H1 (cell line): ENCODE measurements at regions not wholly inside any gene's neighbourhood (a gene's known extent, or its start where the extent isn't known, plus 50 kb on each side); places are given as distances from the start of the nearest gene placed in this dataset.

Experiments used
- BACH1 ChIP-seq: IDR thresholded peaks from 2 replicates; pipeline ENCODE4 v1.6.1; 2012; ENCODE audit warnings: low read length, improper control_type of control experiment
- BRCA1 ChIP-seq: IDR thresholded peaks from 2 replicates; pipeline ENCODE4 v1.6.1; 2012; ENCODE audit warnings: low read depth, low read length, improper control_type of control experiment
- CBX5 ChIP-seq: fragments of 300-800, 300-1000 bp; sonication (generic); IDR thresholded peaks from 2 replicates; pipeline ENCODE4 v1.7.1; 2016; ENCODE audit warnings: antibody characterized with exemption, low read length, low read depth
- CEBPB ChIP-seq: IDR thresholded peaks from 2 replicates; pipeline ENCODE4 v1.6.1; 2012; ENCODE audit warnings: low read depth, low read length
- CREB1 ChIP-seq: IDR thresholded peaks from 2 replicates; pipeline ENCODE4 v1.6.1; 2012; ENCODE audit warnings: inconsistent platforms
- CTCF ChIP-seq, 3 experiments: IDR thresholded peaks; 1 replicate in 2 of 3; 2 replicates in 1 of 3; pipeline versions ENCODE4 v1.5.1 to v1.6.1; 2011; ENCODE audit warnings: low read length in 3 of 3, mild to moderate bottlenecking in 3 of 3, inconsistent platforms in 2 of 3, low read depth in 1 of 3, moderate library complexity in 1 of 3; ENCODE audit not compliant: insufficient read depth in 1 of 3; ENCODE audit errors: control extremely low read depth in 1 of 3
- GABPA ChIP-seq: IDR thresholded peaks from 2 replicates; pipeline ENCODE4 v1.6.1; 2011; ENCODE audit warnings: mild to moderate bottlenecking, low read length, moderate library complexity, borderline replicate concordance; ENCODE audit not compliant: insufficient read depth
- HDAC2 ChIP-seq, 2 experiments: fragments of 300-600 bp in 1 of 2; sonication (generic) in 1 of 2; IDR thresholded peaks; 2 replicates each; pipeline ENCODE4 v1.6.1; 2011 to 2012; ENCODE audit warnings: low read depth in 2 of 2, low read length in 2 of 2, mild to moderate bottlenecking in 2 of 2, moderate library complexity in 2 of 2, borderline replicate concordance in 1 of 2, inconsistent platforms in 1 of 2
- POLR2A ChIP-seq, 2 experiments: IDR thresholded peaks; 1 replicate in 1 of 2; 2 replicates in 1 of 2; pipeline ENCODE4 v1.6.1; 2011; ENCODE audit warnings: low read depth in 2 of 2, low read length in 2 of 2, mild to moderate bottlenecking in 2 of 2; ENCODE audit errors: control extremely low read depth in 1 of 2
- POLR2AphosphoS5 ChIP-seq: IDR thresholded peaks from 2 replicates; pipeline ENCODE4 v1.6.1; 2011; ENCODE audit warnings: low read depth, low read length
- RAD21 ChIP-seq, 2 experiments: IDR thresholded peaks in 1 of 2; conservative IDR thresholded peaks in 1 of 2; 2 replicates each; pipeline ENCODE4 v1.6.1; 2011; ENCODE audit warnings: low read depth in 2 of 2, low read length in 2 of 2, improper control_type of control experiment in 1 of 2, inconsistent platforms in 1 of 2, mild to moderate bottlenecking in 1 of 2, moderate library complexity in 1 of 2
- YY1 ChIP-seq: IDR thresholded peaks from 2 replicates; pipeline ENCODE4 v1.6.1; 2011; ENCODE audit warnings: low read depth, mild to moderate bottlenecking, low read length
- TF ChIP-seq, protein P1 (sequence below): IDR thresholded peaks from 2 replicates; pipeline ENCODE4 v1.6.1; 2012; ENCODE audit warnings: inconsistent platforms

GRCh38 chr10:42351745-42352144 is 286.6 kb downstream of the ZNF33B start:
- TF ChIP-seq HDAC2 (IDR thresholded peaks at IDR 0.05; ENCODE audit: borderline replicate concordance in 1 of 2, low read depth in 2 of 2, low read length in 2 of 2) (no peak), CTCF (IDR thresholded peaks at IDR 0.05; ENCODE audit: control extremely low read depth in 1 of 3, insufficient read depth in 1 of 3, low read depth in 1 of 3, low read length in 3 of 3) (no peak), YY1 (no peak), CEBPB (no peak), CBX5 (no peak), POLR2AphosphoS5 (no peak), POLR2A (IDR thresholded peaks at IDR 0.05; ENCODE audit: control extremely low read depth in 1 of 2, low read depth in 2 of 2, low read length in 2 of 2) (no peak), CREB1 (no peak), RAD21 (IDR thresholded peaks at IDR 0.05 in 1 of 2, conservative IDR thresholded peaks at IDR 0.05 in 1 of 2; ENCODE audit: low read depth in 2 of 2, low read length in 2 of 2) (no peak), BACH1 (no peak), GABPA (no peak), BRCA1 (no peak)
- TF ChIP-seq, protein P1, sequence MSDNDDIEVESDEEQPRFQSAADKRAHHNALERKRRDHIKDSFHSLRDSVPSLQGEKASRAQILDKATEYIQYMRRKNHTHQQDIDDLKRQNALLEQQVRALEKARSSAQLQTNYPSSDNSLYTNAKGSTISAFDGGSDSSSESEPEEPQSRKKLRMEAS: no peak
